ENCODE measurements at regions not wholly inside any gene's neighbourhood (a gene's known extent, or its start where the extent isn't known, plus 50 kb on each side); places are given as distances from the start of the nearest gene placed in this dataset.

DNA sequence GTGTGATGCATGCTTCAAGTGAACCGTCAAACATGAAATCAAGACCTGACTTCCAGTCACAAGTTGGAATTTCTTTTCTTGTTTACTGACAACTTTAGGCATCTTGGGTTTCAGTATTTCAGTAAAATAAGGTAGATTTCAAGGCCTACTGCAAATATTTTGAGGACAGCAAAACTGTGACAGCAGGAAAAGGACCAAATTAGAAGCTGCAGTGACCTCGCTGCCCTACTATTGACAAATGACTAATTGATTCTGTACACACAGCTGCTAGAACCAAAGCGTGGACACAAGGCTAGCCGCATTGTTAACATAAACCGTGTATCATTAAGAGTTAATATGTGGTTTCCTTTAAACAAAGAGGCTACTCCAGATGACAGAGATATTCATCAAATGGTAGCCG is 105.7 kb upstream of the SEC61G start:
- TF ChIP-seq, protein P1, sequence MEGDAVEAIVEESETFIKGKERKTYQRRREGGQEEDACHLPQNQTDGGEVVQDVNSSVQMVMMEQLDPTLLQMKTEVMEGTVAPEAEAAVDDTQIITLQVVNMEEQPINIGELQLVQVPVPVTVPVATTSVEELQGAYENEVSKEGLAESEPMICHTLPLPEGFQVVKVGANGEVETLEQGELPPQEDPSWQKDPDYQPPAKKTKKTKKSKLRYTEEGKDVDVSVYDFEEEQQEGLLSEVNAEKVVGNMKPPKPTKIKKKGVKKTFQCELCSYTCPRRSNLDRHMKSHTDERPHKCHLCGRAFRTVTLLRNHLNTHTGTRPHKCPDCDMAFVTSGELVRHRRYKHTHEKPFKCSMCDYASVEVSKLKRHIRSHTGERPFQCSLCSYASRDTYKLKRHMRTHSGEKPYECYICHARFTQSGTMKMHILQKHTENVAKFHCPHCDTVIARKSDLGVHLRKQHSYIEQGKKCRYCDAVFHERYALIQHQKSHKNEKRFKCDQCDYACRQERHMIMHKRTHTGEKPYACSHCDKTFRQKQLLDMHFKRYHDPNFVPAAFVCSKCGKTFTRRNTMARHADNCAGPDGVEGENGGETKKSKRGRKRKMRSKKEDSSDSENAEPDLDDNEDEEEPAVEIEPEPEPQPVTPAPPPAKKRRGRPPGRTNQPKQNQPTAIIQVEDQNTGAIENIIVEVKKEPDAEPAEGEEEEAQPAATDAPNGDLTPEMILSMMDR (IDR thresholded peaks at IDR 0.05; ENCODE audit: low read depth, low read length), result no peak
- no peak for TF ChIP-seq EZH2phosphoT487 (IDR thresholded peaks at IDR 0.05; ENCODE audit: low read depth)
